K562 (cell line): ENCODE measurements at regions not wholly inside any gene's neighbourhood (a gene's known extent, or its start where the extent isn't known, plus 50 kb on each side); places are given as distances from the start of the nearest gene placed in this dataset.

Experiments
- ARID1B ChIP-seq: fragments of 450-650 bp; IDR thresholded peaks from 2 replicates; pipeline ENCODE4 v1.6.1; 2016; ENCODE audit warnings: antibody characterized with exemption, mild to moderate bottlenecking, inconsistent platforms
- CCAR2 ChIP-seq: fragments of 200-400 bp; formaldehyde crosslinking; IDR thresholded peaks from 2 replicates; pipeline ENCODE4 v1.6.1; 2017; ENCODE audit warnings: mild to moderate bottlenecking, low read depth, low read length
- FOS ChIP-seq: IDR thresholded peaks from 3 replicates; pipeline ENCODE4 v1.6.1; 2011; ENCODE audit not compliant: insufficient read length; ENCODE audit errors: extremely low read depth
- HDAC1 ChIP-seq, 2 experiments: fragments of 450-650 bp; IDR thresholded peaks; 2 replicates each; pipeline ENCODE4 v1.6.1; 2016 to 2017; ENCODE audit warnings: inconsistent platforms in 1 of 2, mild to moderate bottlenecking in 1 of 2, moderate library complexity in 1 of 2
- KLF16 ChIP-seq: IDR thresholded peaks from 2 replicates; pipeline ENCODE4 v1.6.1; 2016; ENCODE audit warnings: antibody characterized with exemption
- LEF1 ChIP-seq: fragments of 450-650 bp; IDR thresholded peaks from 2 replicates; pipeline ENCODE4 v1.6.1; 2016; ENCODE audit warnings: mild to moderate bottlenecking
- MEIS2 ChIP-seq: fragments of 450-650 bp; IDR thresholded peaks from 2 replicates; pipeline ENCODE4 v1.6.1; 2014; ENCODE audit warnings: mild to moderate bottlenecking; ENCODE audit not compliant: partially characterized antibody
- MTA2 ChIP-seq: fragments of 450-650 bp; IDR thresholded peaks from 2 replicates; pipeline ENCODE4 v1.6.1; 2016; ENCODE audit warnings: low read depth
- NCOA6 ChIP-seq: fragments of 450-650 bp; IDR thresholded peaks from 2 replicates; pipeline ENCODE4 v1.6.1; 2017; ENCODE audit warnings: mild to moderate bottlenecking
- PHF20 ChIP-seq: fragments of 450-650 bp; IDR thresholded peaks from 2 replicates; pipeline ENCODE4 v1.6.1; 2018; ENCODE audit not compliant: partially characterized antibody
- RBM22 ChIP-seq: fragments of 200-400 bp; formaldehyde crosslinking; IDR thresholded peaks from 2 replicates; pipeline ENCODE4 v1.6.1; 2018; ENCODE audit warnings: low read length, low read depth; ENCODE audit not compliant: poor library complexity, severe bottlenecking
- SLC30A9 ChIP-seq: fragments of 250-450 bp; sonication (Bioruptor Pico); IDR thresholded peaks from 2 replicates; pipeline ENCODE4 v1.8.0; 2022; ENCODE audit warnings: mild to moderate bottlenecking, moderate library complexity
- SMARCE1 ChIP-seq: fragments of 450-650 bp; IDR thresholded peaks from 2 replicates; pipeline ENCODE4 v1.7.1; 2016; ENCODE audit warnings: mild to moderate bottlenecking
- STAT5A ChIP-seq: IDR thresholded peaks from 2 replicates; pipeline ENCODE4 v1.6.1; 2012; ENCODE audit warnings: low read length, inconsistent platforms, borderline replicate concordance
- TCF7 ChIP-seq: sonication (generic); IDR thresholded peaks from 2 replicates; pipeline ENCODE4 v1.6.1; 2016; ENCODE audit warnings: antibody characterized with exemption, borderline replicate concordance
- TRIM24 ChIP-seq, 2 experiments: fragments of 450-650 bp; IDR thresholded peaks; 2 replicates each; pipeline ENCODE4 v1.6.1; 2016
- TF ChIP-seq, protein P1 (sequence below): fragments of 250-450 bp; sonication (Bioruptor Pico); IDR thresholded peaks from 2 replicates; pipeline ENCODE4 v1.4.0; 2020; ENCODE audit warnings: mild to moderate bottlenecking, moderate library complexity
- TF ChIP-seq, protein P2 (sequence below): sonication (generic); formaldehyde crosslinking; IDR thresholded peaks from 2 replicates; pipeline ENCODE4 v1.5.0; 2020; ENCODE audit warnings: missing genetic modification reagents

DNA sequence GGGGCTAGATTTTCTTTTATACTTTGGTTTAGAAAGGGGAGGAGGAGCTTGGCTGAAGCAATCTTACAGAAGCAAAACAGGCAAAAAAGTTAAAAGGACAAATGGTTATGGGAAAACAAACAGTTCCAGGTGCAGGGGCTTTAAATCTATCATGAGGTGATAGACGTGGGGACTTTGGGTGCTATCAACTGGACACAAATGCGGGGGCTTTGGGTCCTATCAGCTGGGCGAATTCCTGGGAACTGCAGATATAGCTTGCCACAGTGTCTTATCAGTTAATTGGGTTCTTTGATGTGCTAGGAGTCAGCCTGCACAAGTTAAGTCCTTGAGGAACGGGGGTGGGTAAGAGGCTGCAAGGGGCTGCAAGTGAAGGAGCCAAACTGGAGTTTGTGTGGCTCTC, 260.6 kb downstream of the TUBA3C start (continued):
- no peak for TF ChIP-seq FOS
- TF ChIP-seq, protein P1, sequence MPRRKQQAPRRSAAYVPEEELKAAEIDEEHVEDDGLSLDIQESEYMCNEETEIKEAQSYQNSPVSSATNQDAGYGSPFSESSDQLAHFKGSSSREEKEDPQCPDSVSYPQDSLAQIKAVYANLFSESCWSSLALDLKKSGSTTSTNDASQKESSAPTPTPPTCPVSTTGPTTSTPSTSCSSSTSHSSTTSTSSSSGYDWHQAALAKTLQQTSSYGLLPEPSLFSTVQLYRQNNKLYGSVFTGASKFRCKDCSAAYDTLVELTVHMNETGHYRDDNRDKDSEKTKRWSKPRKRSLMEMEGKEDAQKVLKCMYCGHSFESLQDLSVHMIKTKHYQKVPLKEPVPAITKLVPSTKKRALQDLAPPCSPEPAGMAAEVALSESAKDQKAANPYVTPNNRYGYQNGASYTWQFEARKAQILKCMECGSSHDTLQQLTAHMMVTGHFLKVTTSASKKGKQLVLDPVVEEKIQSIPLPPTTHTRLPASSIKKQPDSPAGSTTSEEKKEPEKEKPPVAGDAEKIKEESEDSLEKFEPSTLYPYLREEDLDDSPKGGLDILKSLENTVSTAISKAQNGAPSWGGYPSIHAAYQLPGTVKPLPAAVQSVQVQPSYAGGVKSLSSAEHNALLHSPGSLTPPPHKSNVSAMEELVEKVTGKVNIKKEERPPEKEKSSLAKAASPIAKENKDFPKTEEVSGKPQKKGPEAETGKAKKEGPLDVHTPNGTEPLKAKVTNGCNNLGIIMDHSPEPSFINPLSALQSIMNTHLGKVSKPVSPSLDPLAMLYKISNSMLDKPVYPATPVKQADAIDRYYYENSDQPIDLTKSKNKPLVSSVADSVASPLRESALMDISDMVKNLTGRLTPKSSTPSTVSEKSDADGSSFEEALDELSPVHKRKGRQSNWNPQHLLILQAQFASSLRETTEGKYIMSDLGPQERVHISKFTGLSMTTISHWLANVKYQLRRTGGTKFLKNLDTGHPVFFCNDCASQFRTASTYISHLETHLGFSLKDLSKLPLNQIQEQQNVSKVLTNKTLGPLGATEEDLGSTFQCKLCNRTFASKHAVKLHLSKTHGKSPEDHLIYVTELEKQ (CRISPR knock-in tag): no peak
- no peak for TF ChIP-seq CCAR2
- TF ChIP-seq SLC30A9 (CRISPR knock-in tag): no peak
- TF ChIP-seq ARID1B: peak; percentile 91
- TF ChIP-seq TCF7: peak; percentile 96
- peak; percentile 74 for TF ChIP-seq MTA2
- TF ChIP-seq HDAC1 (IDR thresholded peaks at IDR 0.05): 0 out of 4 replicates have a peak, but pooled peaks of 1 of the 2 experiments have one; percentile 15
- peak; percentile 57; the same call in 1 of the 2 replicates for TF ChIP-seq LEF1
- TF ChIP-seq TRIM24 (IDR thresholded peaks at IDR 0.05): 0 out of 4 replicates have a peak, but pooled peaks of 1 of the 2 experiments have one; percentile 25
- no peak for TF ChIP-seq RBM22
- TF ChIP-seq, protein P2, sequence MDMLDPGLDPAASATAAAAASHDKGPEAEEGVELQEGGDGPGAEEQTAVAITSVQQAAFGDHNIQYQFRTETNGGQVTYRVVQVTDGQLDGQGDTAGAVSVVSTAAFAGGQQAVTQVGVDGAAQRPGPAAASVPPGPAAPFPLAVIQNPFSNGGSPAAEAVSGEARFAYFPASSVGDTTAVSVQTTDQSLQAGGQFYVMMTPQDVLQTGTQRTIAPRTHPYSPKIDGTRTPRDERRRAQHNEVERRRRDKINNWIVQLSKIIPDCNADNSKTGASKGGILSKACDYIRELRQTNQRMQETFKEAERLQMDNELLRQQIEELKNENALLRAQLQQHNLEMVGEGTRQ (CRISPR knock-in tag): no peak
- no peak for TF ChIP-seq PHF20
- no peak for TF ChIP-seq NCOA6
- peak; percentile 47; the same call in 1 of the 2 replicates for TF ChIP-seq SMARCE1
- TF ChIP-seq STAT5A: peak; percentile 49; the same call in 1 of the 2 replicates
- TF ChIP-seq KLF16: peak; percentile 88
- TF ChIP-seq MEIS2: peak; percentile 85
